ENCODE measurements at regions not wholly inside any gene's neighbourhood (a gene's known extent, or its start where the extent isn't known, plus 50 kb on each side); places are given as distances from the start of the nearest gene placed in this dataset.
A peak's percentile ranks its signal among the peaks of the same experiment; 100 is the strongest.

DNA sequence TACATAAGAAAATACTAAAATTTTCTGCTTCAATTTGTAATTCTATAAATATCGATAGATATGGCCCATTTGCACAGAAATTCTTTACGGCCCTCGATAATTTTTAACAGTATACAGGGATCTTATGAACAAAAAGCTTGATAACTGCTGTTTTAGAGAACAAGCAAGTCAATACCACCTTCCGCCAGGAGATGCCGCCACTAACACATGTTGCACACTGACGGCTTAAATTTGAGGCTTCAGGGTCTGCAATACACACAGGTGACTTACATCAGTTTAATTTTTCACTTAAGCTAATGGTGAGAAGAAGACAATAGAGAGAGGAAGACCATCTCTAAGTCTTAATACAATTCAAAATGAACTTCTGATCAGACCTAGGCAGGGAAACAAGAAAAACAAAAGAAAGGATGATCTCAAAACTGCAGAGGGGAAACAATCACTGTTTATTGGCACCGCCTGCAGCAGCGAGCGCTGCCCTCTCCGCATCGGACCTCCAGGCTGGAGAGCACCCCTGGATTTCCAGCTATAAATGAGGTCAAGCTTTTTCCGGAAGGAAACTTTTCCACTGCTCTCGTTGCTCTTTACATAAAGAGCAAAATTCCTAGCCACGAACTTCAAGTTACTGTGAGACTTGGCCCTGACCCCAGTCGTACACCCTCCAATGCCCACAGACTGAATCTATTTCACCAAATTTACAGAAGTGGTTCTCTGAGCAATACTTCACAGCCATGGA lies 53.9 kb downstream of the OTOR start:
- no peak for DNase-seq (ENCODE audit: low spot score)
- Histone ChIP-seq H3K4me3 (no peak overlapping the region), H3K36me3 (no peaks in the 10 kb centered on the region), H3K4me1 (ENCODE audit: control insufficient read depth in 1 of 2, low read depth in 2 of 2) (no peaks in the 10 kb centered on the region), H3K27ac (no peak overlapping the region), H3K9me3 (no peaks in the 10 kb centered on the region), H3K27me3 (replicated peaks; ENCODE audit: insufficient read depth) (no peaks in the 10 kb centered on the region)
- TF ChIP-seq, protein P1, sequence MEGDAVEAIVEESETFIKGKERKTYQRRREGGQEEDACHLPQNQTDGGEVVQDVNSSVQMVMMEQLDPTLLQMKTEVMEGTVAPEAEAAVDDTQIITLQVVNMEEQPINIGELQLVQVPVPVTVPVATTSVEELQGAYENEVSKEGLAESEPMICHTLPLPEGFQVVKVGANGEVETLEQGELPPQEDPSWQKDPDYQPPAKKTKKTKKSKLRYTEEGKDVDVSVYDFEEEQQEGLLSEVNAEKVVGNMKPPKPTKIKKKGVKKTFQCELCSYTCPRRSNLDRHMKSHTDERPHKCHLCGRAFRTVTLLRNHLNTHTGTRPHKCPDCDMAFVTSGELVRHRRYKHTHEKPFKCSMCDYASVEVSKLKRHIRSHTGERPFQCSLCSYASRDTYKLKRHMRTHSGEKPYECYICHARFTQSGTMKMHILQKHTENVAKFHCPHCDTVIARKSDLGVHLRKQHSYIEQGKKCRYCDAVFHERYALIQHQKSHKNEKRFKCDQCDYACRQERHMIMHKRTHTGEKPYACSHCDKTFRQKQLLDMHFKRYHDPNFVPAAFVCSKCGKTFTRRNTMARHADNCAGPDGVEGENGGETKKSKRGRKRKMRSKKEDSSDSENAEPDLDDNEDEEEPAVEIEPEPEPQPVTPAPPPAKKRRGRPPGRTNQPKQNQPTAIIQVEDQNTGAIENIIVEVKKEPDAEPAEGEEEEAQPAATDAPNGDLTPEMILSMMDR (IDR thresholded peaks at IDR 0.05): peak; percentile 69
- ATAC-seq (ENCODE audit: insufficient number of reproducible peaks, low FRiP score, low read depth): no peak

DNA sequence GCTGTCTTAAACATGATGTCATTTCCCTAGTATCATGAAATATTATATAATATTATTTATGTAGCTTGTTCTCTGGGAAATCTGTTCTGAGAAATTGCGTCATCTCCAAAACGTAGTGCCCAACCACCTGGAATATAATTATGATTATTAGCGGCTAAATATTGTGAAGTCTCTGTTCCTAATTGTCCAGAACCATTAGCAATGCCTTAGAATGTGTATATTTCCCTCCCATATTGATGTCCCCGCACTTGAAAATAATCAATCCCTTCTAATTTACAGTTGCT lies 54.4 kb downstream of the OTOR start:
- Histone ChIP-seq H3K9me3 (no peaks in the 10 kb centered on the region), H3K27me3 (replicated peaks; ENCODE audit: insufficient read depth) (no peaks in the 10 kb centered on the region), H3K4me1 (ENCODE audit: control insufficient read depth in 1 of 2, low read depth in 2 of 2) (no peaks in the 10 kb centered on the region), H3K4me3 (no peak overlapping the region), H3K27ac (no peak overlapping the region), H3K36me3 (no peaks in the 10 kb centered on the region)
- DNase-seq (ENCODE audit: low spot score) (no peak), ATAC-seq (ENCODE audit: insufficient number of reproducible peaks, low FRiP score, low read depth) (no peak)
- TF ChIP-seq, protein P1 (IDR thresholded peaks at IDR 0.05): no peak

DNA sequence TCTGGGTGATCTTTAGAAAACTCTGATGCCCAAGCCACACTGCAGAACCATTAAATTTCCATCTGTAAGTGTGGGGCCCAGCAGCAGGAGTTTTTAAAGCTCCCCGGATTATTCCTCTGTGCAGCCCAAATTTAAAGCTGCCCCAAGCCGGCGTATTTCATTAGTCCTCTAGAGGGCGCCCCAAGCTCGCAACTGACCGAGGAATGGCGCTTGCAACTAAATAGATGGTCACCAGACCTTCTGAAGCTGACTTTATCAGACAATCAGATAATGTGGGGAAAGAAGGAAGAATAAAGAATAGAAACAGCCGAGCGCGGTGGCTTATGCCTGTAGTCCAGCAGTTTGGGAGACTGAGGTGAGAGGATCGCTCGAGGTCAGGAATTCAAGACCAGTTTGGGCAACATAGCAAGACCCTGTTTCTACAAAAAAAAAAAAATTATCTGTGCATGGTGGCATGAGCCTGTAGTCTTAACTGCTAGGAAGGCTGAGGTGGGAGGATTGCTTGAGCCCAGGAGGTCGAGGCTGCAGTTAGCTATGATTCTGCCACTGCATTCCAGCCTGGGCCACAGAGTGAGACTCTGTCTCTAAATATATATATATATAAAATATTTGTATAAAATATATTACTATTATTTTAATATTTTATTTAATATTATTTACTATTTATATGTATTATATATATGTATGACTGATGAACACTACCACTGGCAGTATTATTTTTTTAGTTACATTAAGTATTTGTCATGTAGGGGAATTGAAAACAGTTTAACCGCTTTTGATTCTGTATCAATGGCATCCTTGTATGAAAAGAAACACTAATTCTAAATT lies 56.0 kb downstream of the OTOR start:
- Histone ChIP-seq H3K27ac (no peak overlapping the region), H3K4me1 (ENCODE audit: control insufficient read depth in 1 of 2, low read depth in 2 of 2) (no peaks in the 10 kb centered on the region), H3K4me3 (no peak overlapping the region), H3K36me3 (no peaks in the 10 kb centered on the region), H3K27me3 (replicated peaks; ENCODE audit: insufficient read depth) (no peaks in the 10 kb centered on the region), H3K9me3 (no peaks in the 10 kb centered on the region)
- DNase-seq (ENCODE audit: low spot score) (no peak), ATAC-seq (ENCODE audit: insufficient number of reproducible peaks, low FRiP score, low read depth) (no peak)
- TF ChIP-seq, protein P1 (IDR thresholded peaks at IDR 0.05): peak; percentile 52

DNA sequence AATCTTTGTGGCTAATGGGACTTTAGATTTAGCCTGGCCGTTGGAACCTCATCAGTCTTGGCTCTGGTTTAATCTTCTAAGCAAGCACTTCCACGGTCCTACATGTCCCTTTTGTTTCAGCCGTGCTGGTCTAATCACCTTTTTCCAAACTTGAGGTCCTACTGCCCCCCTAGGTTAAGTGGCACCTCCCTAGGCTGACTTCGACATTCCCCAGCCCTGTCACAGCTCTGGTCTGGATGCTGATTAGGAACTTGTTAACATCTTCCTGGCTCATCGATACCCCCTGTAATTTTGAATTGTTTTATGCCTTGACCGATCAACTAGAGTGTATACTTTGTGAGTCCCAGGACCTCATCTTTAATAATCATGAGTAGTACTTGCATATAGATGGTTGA lies 56.6 kb downstream of the OTOR start:
- Histone ChIP-seq H3K4me1 (ENCODE audit: control insufficient read depth in 1 of 2, low read depth in 2 of 2) (no peaks in the 10 kb centered on the region), H3K27me3 (replicated peaks; ENCODE audit: insufficient read depth) (no peaks in the 10 kb centered on the region), H3K27ac (no peak overlapping the region), H3K36me3 (no peaks in the 10 kb centered on the region), H3K4me3 (no peak overlapping the region), H3K9me3 (no peaks in the 10 kb centered on the region)
- TF ChIP-seq, protein P1 (IDR thresholded peaks at IDR 0.05): no peak
- DNase-seq (ENCODE audit: low spot score) (no peak), ATAC-seq (ENCODE audit: insufficient number of reproducible peaks, low FRiP score, low read depth) (no peak)

DNA sequence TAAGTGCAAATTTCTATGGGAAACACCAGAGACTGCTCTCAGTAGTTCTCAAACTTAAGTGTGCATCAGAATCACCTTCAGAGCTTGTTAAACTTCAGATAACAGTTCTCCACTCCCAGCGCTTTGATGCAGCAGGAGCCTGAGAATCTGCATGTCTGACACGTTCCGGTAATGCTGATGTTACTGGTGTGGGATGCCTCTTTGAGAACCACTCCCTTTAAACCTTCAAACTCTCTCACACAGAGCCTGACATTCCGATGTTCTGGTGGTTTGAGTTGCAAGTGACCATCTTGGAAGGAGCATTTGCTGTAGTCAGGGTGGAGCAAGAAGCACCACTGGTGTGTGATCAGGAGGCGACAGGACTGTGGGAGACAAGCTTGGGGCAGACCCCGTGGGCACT lies 57.9 kb downstream of the OTOR start:
- H3K27me3 ChIP-seq (replicated peaks; ENCODE audit: insufficient read depth): no peaks in the 10 kb centered on the region

More for the DNA sequence above, 57.9 kb downstream of the OTOR start:
- no peaks in the 10 kb centered on the region for H3K9me3 ChIP-seq
- no peaks in the 10 kb centered on the region for H3K36me3 ChIP-seq
- TF ChIP-seq, protein P1 (IDR thresholded peaks at IDR 0.05): no peak
- no peak for DNase-seq (ENCODE audit: low spot score)
- H3K27ac ChIP-seq: no peak overlapping the region
- no peak for ATAC-seq (ENCODE audit: insufficient number of reproducible peaks, low FRiP score, low read depth)
- no peaks in the 10 kb centered on the region for H3K4me1 ChIP-seq (ENCODE audit: control insufficient read depth in 1 of 2, low read depth in 2 of 2)
- H3K4me3 ChIP-seq: no peak overlapping the region
